HG03060 (cell line): ENCODE measurements at regions not wholly inside any gene's neighbourhood (a gene's known extent, or its start where the extent isn't known, plus 50 kb on each side); places are given as distances from the start of the nearest gene placed in this dataset.
"Not testable (repeated sequence)": the region's sequence is repeated elsewhere in the genome, so short reads cannot be mapped to it uniquely, and the experiment has no call there.

Experiments used
- ATAC-seq: cut with Tn5 transposase; IDR thresholded peaks from one replicate; pipeline ENCODE4 v1.9.1; 2021; ENCODE audit warnings: low read depth, moderate number of reproducible peaks; ENCODE audit not compliant: unreplicated experiment

DNA sequence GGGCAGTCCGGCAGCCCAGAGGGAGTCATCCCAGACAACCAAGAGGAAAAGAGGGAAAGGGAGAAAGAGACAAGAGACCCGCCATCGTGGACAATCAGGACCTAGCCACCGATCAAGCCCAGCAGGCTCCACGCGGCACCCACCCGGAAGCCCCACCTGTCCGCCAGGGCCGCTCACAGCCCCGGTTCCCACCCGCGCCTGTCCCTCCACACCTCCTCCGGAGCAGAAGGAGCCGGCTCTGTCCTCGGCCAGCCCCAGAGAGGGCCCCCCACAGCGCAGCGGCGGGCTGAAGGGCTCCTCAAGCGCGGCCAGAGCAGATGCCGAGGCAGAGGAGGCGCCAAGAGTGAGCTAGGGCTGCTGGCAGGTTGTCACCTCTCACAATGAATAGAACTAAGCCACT, 784.7 kb upstream of the FBXO33 start:
- no peak for ATAC-seq

DNA sequence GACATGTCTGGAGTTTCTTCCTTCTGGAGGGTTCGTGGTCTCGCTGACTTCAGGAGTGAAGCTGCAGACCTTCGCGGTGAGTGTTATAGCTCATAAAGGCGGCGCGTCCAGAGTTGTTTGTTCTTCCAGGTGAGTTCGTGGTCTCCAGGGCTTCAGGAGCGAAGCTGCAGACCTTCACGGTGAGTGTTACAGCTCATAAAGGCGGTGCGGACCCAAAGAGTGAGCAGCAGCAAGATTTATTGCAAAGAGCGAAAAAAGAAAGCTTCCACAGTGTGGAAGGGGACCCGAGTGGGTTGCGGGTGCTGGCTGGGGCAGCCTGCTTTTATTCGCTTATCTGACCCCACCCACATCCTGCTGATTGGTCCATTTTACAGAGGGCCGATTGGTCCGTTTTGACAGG, 784.2 kb upstream of the FBXO33 start:
- not testable (repeated sequence) for ATAC-seq

DNA sequence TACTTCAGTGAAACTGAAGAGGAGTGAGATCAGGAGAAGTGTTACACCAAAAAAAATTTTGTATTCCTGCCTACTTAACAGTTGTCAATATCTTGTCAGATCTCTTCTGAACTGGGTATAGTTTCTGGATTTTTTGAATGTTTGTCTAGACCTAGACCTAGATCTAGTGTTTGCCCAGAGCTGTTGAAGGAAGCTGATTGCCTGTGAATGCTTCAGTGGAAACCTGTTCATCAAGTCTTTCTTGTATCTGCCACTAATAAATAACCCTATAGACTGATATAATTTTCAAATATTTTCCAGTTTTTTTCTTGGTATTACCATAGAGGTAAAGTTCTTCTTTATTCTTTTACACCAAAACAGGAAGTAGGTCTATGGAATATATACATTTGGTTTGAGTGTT, 781.5 kb upstream of the FBXO33 start:
- no peak for ATAC-seq

DNA sequence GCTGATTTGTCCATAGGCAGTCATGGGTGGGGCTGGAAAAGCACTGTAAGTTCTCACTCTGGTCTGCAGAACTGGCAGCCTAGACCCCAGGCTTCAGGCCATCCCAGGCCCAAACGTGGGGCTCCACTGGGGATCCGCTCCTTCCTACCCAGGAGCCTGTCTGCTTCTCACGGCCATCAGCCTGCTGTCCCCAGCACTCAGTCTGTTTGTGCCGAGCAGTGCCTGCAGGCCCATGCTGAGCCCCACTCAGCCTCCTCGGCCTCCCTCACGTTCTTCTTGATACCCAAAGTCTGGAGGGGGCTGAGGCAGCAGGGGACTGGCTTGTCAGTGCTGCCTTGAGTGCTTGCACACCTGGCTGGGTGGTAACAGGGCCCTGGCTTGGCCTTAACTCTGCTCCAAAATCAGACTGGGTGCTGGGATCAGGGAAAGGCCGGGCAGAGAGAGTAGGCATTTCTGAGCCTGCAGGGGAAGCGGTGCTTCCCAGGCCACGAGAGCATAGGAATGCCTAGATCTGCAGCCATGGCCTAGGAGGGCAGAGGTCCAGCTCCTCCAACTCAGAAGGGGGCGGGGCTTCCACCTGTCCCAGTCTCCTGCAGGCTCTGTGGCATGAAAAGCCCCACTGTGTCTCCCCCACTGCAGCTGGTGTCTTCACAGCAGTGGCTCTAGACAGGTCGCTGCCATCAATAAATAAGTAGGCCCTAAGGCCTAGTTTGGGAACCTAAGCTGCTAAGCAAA, 772.4 kb upstream of the FBXO33 start:
- no peak for ATAC-seq

DNA sequence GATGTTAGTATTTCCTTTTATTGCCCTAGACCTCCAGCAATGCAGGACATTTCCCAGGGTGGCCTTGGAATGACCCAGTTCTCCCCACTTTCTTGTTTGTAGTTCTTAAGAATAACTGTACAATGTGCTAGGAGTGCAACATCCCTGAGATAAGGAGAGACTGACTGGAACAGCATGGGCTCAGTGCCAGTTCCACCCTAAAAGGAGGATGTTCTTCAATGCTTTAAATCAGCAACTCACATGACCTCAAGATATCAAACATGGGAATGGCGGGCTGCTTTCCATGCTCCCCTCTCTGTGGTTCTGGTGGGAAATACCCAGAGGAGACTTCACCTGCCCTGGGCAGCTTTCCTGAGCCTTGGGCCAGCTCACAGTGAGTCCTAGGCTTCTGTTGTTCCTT, 766.9 kb upstream of the FBXO33 start:
- ATAC-seq = no peak

DNA sequence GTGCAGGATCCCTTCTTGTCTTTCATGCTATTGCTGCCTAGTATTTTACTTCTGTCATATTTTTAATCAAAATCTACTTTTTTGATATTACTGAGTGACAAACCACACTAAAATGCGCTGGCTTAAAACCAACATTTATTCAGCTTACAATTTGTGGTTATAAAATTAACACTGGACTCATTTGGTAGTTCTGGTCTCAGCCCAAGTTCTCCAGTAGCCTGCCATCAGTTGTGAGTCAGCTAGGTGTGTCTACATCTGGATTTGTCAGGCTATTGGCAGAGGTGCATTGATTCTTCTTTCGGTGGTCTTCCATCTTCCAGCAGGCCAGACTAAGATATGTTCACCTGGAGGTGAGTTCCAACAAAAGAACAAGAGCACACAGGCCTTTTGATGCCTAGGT, 765.1 kb upstream of the FBXO33 start:
- ATAC-seq = no peak

DNA sequence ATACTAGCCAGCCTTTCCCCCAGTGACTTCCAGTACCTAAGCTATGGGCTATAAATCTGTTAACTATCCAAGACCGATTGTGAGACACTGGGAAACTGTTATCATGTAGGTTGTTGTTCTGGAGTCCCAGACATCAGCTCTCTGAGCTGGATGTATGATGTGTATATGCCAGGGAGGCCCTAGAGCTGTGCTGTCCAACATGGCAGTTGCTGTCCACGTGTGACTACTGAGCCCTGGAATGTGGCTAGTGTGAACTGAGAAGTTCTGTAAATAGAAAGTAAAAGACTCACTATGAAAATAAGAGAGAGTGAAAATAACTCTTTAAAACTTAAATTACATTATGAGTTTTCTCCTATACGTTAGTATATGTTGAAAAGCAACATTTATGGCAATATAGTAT, 755.8 kb upstream of the FBXO33 start:
- ATAC-seq = no peak

DNA sequence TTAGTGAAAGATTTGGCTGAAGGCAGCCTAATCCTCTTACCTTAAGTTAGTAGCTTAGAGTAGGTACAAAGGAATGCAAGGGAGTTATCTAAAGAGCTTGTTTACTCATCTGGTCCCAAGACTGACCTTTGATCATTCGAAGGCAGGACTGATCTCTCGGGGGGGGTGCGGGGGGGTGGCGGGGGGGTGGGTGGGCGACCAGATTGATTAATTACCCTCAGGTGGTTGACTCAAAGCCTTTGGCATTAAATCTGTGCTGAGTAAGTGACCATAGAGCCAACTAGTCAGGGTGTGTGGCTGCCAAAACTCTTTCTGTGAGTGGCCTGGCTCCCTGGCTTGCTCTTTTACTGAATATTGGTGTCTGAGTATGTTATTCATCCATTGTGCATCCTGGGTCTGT, 731.9 kb upstream of the FBXO33 start:
- ATAC-seq = no peak

DNA sequence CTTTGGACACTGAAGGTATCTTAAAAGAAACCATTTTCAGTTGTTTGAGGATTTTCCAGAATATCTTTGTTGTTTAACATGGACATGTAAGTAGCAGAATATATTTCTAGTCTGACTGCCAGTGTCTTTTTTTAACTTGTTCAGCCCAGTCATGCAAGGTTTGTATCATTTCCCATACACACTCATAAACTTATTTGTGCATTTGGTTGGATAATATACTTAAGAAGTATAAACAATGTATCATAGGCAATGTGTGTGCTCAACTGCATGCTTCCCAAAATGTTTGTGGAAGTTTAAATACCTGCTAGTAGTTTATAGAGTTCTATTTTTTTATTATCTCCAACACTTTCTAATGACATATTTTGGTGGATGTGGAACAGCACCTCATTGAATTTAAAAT, 707.4 kb upstream of the FBXO33 start:
- no peak for ATAC-seq

DNA sequence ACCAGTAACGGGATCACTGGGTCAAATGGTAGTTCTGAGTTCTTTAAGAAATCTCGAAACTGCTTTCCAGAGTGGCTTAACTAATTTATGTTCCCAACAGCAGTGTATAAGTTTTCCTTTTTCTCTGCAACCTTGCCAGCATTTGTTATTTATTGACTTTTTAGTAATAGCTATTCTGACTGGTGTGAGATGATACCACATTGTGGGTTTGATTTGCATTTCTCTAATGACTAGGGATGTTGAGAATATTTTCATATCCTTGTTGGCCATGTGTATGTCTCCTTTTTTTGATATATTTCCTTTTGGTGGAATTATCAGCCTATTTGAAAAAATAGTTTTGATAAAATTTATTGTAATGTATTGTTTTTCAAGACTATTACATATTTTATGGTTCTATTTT, 701.2 kb upstream of the FBXO33 start:
- no peak for ATAC-seq

DNA sequence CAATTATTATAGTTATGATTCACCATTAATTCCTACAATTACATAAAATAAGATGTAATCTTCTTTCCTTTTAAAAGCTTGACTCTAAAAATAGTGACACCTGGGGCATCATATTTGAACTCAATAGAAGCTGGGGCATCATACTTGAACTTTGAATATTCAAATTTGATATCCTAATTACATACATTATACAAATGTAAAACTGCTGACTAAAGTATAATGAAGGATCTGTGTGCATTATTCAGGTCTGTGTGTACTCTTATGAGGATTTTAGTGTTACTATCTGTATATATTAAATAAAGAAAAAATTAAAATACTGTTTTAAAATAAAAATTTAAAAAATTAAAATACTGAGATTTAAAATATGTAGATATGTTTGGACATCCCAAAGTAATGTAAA, 696.9 kb upstream of the FBXO33 start:
- ATAC-seq = no peak

DNA sequence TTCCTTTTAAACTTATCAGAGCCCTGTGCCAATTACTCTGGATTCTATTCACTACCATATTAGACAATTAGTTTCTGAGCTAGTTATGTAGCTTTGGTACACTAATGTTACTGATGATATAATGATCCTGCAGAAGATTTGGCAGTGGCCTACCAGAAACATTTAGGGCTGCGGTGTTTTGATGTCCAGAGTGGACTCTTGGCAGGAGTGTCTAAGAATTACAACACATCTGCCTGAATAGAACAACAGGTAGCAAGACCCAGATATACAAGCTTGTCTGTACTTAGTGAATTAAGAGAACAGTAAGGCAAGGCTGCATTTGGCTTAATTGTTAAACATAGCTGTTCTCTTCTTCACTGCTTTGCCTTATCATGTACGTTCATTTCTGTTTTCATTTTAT, 691.6 kb upstream of the FBXO33 start:
- ATAC-seq = no peak

DNA sequence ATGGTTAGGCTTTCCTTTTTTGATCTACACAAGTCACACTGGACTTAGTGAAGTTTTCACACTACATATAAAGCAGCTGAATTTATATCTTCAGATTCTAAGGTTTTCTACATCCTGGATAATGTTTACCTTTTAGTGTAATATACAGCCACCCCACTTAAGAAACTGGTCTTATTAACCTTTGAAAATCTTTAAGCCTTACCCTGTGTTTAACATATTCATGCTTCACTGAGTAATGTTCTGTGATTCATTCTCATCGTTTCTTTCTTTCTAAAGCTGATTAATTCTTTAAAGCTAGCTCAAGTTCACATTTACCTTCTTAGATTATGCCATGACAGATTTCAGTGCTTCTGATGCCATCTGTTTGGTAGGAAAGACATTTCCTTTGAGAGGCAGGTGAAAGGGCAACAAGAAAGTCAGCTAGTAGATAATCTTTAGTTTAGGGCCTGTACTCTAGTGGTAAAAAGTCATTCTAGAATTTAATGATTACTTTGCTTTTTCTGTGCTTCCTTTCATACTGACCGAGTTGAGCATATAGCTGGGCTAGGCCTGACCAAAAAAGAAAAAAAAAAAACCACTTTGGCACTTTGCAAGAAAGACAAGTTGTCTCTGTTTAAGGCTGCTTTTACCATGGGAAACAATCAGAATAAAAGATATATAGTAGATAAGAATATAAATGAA, 690.9 kb upstream of the FBXO33 start:
- no peak for ATAC-seq

DNA sequence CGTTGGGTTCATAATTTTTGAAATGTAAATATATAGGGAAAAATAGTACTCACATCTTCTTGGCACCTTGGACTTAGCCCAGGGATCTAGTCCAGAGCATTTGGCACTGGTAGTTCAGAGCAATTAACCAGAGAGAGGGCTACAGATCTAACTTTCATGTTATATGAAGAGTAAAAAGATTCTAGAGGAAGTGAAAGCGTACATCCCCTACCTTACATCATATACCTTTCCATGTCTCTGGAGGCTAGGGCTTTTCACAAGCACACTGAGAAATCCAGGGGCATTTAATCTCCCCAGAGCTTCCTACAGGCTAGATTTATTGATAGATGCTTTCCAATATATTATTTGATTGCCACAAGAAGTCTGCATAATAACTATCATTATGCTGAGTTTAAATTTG, 687.5 kb upstream of the FBXO33 start:
- ATAC-seq = no peak

DNA sequence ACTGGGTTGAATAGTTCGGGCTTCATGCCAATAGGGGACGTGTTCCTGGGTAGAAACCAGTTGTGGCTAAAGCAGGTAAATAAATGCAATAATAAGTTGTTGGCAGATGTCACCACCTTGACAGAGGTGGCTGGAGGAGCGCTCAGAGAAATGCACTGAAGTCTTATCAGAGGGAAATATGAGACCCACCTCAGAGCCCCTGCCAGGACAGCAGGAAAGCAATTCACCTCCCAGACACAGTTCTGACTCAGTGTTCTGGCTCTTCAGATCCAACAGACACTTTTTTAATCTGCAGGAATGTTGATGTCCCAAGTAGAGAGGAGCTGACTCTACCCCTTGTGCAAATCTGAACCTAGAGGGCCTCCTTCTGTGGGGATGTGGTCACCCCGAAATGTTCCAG, 687.1 kb upstream of the FBXO33 start:
- ATAC-seq = no peak

DNA sequence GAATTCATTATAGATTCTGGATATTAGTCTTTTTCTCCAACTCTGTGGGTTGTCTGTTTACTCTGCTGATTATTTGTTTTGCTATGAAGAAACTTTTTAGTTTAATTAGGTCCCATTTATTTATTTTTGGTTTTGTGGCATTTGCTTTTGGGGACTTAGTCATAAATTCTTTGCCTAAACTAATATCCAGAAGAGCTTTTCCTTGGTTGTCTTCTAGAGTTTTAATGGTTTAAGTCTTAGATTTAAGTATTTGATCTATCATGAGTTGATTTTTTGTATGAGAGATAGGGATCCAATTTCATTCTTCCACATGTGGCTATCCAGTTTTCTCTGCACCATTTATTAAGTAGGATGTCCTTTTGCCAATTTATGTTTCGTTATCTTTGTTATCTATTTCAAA, 683.4 kb upstream of the FBXO33 start:
- no peak for ATAC-seq

DNA sequence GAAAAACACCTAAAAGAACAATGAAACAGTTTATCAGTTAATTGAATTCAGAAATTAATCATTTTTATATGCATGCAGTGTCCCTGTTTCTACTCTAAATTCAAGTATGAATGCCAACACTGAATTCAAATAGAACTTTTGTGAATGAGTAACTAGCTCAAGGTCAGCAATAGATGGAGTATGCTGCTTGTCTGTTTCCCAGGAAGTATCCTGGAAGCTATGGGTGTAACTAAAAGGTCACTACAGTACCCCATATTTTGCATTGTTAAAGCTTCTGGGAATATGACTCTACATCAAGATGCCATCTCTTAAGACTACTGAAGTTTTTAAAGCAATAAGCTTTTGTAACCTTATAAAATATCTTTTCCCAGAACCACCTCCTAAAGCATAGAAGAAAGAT, 681.4 kb upstream of the FBXO33 start:
- no peak for ATAC-seq

DNA sequence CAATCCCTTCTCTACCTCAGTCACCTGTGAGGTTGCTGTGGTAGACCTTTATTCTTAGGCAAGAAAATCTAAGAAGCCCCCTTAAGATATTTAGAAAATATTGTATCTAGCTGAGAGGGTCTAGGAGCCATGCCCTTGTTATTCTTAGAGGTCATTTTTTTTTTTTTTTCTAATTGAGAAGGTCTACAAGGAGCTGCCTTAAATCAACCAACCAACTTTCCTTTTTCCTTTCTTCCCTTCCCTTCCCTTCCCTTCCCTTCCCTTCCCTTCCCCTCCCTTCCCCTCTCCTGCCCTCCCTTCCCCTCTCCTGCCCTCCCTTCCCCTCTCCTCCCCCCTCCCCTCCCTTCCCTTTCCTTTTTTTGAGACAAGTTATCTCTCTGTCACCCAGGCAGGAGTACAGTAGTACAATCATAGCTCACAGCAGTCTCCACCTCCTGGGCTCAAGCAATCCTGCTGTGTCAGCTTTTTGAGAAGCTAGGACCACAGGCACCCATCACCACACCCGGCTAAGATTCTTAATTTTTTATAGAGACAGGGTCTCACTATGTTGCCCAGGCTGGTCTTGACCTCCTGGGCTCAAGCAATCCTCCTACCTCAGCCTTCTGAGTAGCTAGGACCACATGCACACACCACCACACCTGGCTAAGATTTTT, 668.4 kb upstream of the FBXO33 start:
- ATAC-seq = no peak

DNA sequence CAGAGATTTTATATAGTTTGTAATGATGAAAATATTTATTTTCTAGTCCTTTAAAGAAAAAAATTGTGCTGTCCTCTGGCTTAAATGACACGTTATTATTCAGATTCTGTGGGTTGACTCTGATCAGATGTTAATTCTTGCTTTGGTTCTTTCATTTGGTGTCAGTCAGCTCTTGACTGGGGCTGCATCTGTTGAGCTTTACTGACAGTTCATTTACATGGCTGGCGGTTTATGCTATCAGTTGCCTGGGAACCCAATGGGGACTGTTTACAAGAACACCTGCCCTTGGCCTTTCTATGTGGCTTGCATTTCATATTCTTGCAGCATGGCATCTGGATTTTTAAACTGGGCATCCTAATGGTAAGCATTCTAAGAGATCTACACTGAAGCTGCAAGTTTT, 667.1 kb upstream of the FBXO33 start:
- ATAC-seq = no peak

DNA sequence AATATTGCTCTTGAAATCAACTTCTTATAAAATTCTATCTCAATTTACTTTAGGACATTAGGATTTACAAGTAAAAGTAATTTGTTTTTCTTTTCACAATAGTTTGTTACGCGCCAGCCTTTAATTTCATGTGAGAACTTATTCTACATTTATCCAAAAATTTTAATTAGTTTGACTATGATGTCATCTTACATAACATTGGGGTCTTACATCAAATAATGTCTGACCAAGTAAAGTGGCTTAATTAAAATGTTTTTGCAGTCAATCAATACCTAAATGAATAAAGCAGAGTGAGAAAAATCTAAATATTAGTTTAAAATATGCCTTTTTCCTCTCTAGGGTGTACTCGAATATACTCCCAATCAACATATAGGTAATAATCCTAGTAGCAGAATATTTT, 666.2 kb upstream of the FBXO33 start:
- no peak for ATAC-seq

DNA sequence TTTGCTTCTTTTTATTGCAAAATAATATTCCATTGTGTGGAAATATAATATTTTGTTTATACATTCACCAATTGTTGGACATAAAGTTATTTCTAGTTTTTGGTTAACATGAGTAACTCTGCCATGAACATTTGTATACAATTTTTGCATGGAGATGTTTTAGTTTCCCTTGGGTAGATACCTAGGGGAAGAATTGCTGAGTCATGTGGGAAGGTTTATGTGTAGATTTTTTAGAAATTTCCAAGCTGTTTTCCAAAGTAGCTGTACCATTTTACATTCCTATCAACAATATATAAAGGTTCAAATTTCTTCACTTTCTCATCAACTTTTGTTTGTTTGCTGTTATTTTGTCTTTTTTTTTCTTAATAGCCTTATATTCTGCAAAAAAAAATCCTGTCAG, 664.7 kb upstream of the FBXO33 start:
- ATAC-seq = no peak

DNA sequence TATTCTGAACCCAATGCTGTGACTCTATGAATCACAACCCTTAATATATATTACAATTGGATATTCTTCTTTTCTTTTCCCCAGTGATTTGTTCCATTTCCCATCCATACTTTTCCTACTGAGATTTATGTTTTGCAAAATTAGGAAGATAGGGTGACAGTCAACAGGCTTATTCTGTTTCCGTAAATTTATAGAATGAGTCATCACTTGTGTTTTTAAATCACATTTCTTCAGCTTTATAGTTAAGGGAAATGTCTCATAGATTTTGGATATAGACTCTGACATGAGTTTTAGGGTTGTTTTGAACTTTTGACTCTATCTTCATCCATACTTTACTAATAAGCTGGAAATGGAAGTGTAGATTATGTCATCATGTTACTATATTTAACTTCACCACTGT, 661.6 kb upstream of the FBXO33 start:
- ATAC-seq = no peak
